ENCODE measurements at regions not wholly inside any gene's neighbourhood (a gene's known extent, or its start where the extent isn't known, plus 50 kb on each side); places are given as distances from the start of the nearest gene placed in this dataset.

GRCh38 chr5:91687430-91687829 is 304.3 kb upstream of the ARRDC3 start:
- TF ChIP-seq CTCF (conservative IDR thresholded peaks at IDR 0.05) (no peak), ZFX (IDR thresholded peaks at IDR 0.05) (no peak)
